Ascending aorta (tissue), 2 donors: ENCODE measurements at regions not wholly inside any gene's neighbourhood (a gene's known extent, or its start where the extent isn't known, plus 50 kb on each side); places are given as distances from the start of the nearest gene placed in this dataset.

ENCODE experiments used
- DNase-seq, 2 donors: peaks; one replicate each; pipeline ENCODE4 v3.0.0-alpha.2; 2019; ENCODE audit warnings: low spot score in 2 of 2
- H3K27ac ChIP-seq, 2 donors: fragments of 200-600 bp; sonication (generic); one replicate each; pipeline ENCODE4 v1.5.1; 2016 to 2017; ENCODE audit warnings: mild to moderate bottlenecking in 1 of 2
- H3K27me3 ChIP-seq: fragments of 200-600 bp; sonication (generic); one replicate; pipeline ENCODE4 v1.5.1; 2017
- H3K36me3 ChIP-seq, 2 donors: fragments of 200-600 bp; sonication (generic); one replicate each; pipeline ENCODE4 v1.5.1; 2016
- H3K4me1 ChIP-seq, 2 donors: fragments of 200-600 bp; sonication (generic); one replicate each; pipeline ENCODE4 v1.5.1; 2016 to 2017; ENCODE audit warnings: mild to moderate bottlenecking in 1 of 2
- H3K4me3 ChIP-seq, 2 donors: fragments of 200-600 bp; sonication (generic); one replicate each; pipeline ENCODE4 v1.5.1; 2016 to 2017; ENCODE audit warnings: mild to moderate bottlenecking in 1 of 2
- H3K9me3 ChIP-seq, 2 donors: fragments of 200-600 bp; sonication (generic); one replicate each; pipeline ENCODE4 v1.5.1; 2016
- intact Hi-C: fragments of 100-400 bp; cut with DNase I; formaldehyde crosslinking; loops from one replicate; pipeline ENCODE4 v1.15.1; 2023
- TF ChIP-seq, protein P1 (sequence below), 3 experiments: fragments of 200-600 bp in 2 of 3; fragments of 450-650 bp in 1 of 3; sonication (generic) in 2 of 3; IDR thresholded peaks; one replicate each; pipeline ENCODE4 v1.5.1; 2016 to 2019; ENCODE audit warnings: antibody characterized with exemption in 3 of 3, mild to moderate bottlenecking in 1 of 3, moderate library complexity in 1 of 3

DNA sequence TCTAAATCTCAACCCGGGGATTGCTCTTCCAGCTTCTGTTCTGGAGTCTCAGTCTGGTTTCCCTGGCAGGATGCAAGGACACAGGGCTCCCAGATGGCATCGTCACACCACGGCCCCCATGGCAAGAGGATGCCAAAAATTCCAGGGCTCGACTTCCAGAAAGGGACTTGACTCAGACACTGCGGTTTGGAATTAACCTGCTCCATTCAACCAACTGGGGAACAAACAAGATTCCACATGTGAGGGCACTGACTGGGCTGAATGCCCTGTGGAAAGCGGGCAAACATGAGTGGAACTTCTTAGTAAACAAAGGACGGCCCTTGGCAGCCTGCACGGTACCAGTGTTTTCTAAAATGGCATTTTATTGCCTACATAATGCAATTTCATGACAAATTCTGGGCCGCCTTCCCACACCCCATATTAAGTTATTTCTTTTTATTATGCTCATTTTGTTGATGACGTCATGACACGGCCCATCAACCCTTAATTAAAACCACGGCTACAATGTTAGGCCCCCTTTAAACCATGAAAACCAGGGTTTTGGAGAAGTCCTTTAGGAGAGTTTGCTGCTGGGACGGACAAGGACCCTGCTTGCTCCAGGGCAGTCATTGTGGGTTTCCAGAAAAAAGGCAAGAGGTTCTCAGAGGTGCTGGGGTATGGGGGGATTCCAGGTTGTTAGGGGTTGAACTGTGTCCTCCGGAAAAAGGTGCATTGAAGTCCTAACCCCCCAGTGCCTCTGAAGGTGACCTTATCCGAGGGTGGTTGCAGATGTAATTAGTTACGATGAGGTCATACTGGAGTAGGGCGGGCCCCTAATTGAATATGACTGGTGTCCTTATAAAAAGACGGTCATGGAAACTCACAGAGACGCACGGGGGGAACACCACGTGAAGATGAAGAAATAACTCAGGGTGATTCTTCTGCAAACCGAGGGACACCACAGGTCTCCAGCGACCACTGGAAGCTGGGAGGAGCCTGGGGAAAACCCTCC lies 205.6 kb downstream of the FOXL1 start:
- no peaks in the 10 kb centered on the region for H3K36me3 ChIP-seq
- TF ChIP-seq, protein P1, sequence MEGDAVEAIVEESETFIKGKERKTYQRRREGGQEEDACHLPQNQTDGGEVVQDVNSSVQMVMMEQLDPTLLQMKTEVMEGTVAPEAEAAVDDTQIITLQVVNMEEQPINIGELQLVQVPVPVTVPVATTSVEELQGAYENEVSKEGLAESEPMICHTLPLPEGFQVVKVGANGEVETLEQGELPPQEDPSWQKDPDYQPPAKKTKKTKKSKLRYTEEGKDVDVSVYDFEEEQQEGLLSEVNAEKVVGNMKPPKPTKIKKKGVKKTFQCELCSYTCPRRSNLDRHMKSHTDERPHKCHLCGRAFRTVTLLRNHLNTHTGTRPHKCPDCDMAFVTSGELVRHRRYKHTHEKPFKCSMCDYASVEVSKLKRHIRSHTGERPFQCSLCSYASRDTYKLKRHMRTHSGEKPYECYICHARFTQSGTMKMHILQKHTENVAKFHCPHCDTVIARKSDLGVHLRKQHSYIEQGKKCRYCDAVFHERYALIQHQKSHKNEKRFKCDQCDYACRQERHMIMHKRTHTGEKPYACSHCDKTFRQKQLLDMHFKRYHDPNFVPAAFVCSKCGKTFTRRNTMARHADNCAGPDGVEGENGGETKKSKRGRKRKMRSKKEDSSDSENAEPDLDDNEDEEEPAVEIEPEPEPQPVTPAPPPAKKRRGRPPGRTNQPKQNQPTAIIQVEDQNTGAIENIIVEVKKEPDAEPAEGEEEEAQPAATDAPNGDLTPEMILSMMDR (IDR thresholded peaks at IDR 0.05): no peak
- DNase-seq: peak in 1 of 2 donors; percentile 74
- H3K27ac ChIP-seq: no peak overlapping the region
- no peaks in the 10 kb centered on the region for H3K27me3 ChIP-seq
- no peaks in the 10 kb centered on the region for H3K9me3 ChIP-seq
- intact Hi-C loops: loop anchor here (5.0 kb wide), 1 partner anchor 53 kb away; no protein-coding TSS in a partner anchor
- H3K4me3 ChIP-seq: no peak overlapping the region
- no peaks in the 10 kb centered on the region for H3K4me1 ChIP-seq

DNA sequence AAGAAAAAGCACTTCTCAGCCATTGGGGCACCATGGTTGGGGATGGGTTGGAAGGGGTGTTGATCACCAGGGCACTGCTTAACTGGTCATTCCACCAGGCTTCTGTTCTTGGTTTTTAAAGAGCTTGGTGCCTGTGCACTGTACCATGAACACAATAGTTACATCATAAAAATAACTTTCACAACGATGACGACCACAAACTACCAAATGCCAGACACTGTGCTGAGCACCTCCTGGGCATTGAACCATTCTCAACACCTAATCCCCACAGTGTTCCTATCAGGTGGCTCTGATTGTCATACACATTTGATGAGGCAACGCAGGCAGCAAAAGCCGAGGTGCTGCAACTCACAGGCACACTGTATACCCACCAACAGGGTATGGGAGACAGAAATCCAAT lies 208.0 kb downstream of the FOXL1 start:
- no peak overlapping the region for H3K4me3 ChIP-seq
- intact Hi-C loops: no loop called here
- H3K27ac ChIP-seq: no peak overlapping the region
- no peaks in the 10 kb centered on the region for H3K4me1 ChIP-seq
- no peak for DNase-seq
- no peaks in the 10 kb centered on the region for H3K27me3 ChIP-seq
- no peaks in the 10 kb centered on the region for H3K36me3 ChIP-seq
- TF ChIP-seq, protein P1 (IDR thresholded peaks at IDR 0.05): no peak
- H3K9me3 ChIP-seq: no peaks in the 10 kb centered on the region

DNA sequence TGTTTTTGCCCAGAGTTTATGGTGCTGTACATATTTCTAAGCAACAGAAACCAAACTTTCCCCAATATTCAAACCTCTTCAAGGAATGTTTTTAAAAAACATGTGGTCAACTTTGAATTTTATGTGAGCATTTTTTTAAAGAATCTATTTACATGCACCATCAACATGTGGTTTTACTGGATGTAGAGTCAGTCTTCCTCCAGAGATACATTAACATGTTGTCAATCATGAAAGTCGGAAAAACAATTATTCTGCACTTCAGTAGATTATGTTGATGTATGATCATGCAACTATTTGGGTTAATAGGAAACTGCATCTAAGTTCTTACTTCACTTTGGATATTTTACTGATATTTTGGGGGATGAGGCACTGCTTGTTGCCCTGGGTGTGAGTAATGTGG lies 208.6 kb downstream of the FOXL1 start:
- Histone ChIP-seq H3K27ac (no peak overlapping the region), H3K4me3 (no peak overlapping the region), H3K27me3 (no peaks in the 10 kb centered on the region), H3K9me3 (no peaks in the 10 kb centered on the region), H3K4me1 (no peaks in the 10 kb centered on the region), H3K36me3 (no peaks in the 10 kb centered on the region)
- TF ChIP-seq, protein P1 (IDR thresholded peaks at IDR 0.05): no peak
- intact Hi-C loops: no loop called here
- no peak for DNase-seq

DNA sequence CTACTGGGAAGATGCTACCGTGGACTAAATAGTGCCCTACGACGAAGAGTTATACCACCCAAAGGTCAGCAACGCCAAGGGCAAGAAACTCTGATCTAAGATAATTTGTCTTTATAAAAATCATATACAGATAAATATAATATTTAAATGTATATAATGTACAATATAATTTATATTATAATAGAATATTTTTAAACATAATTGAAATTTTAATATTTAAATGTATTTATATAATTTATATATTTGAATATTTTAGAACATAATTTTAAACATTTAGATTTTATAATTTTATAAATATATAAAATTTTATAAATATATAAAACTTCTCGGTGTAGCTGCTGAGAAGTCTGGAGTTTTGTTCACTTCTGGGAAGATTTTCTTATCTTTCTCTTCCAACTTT lies 209.2 kb downstream of the FOXL1 start:
- TF ChIP-seq, protein P1 (IDR thresholded peaks at IDR 0.05): no peak
- Histone ChIP-seq H3K27ac (no peak overlapping the region), H3K36me3 (no peaks in the 10 kb centered on the region), H3K27me3 (no peaks in the 10 kb centered on the region), H3K9me3 (no peaks in the 10 kb centered on the region), H3K4me1 (no peaks in the 10 kb centered on the region), H3K4me3 (no peak overlapping the region)
- DNase-seq: no peak
- intact Hi-C loops: no loop called here

DNA sequence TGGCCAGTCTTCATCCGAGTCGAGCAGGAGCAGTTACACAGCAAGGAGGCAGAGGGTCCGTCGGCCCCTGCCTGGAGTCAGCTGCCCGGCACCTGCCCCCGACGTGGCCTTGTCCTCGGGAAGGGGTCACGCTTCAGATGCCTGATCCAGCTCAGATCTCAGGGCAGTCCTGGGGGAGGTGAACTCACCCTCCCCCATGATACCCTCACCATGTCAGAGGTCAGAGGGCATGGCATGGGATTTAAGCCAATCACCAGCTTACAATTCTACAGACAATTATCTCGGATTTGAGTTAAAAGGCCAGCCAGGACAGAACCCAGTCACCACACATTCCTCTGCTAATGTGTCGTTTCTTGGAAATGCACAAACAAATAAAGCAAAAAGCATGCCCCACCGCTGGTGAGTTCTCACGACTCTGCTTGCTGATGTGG lies 211.3 kb downstream of the FOXL1 start:
- no peaks in the 10 kb centered on the region for H3K36me3 ChIP-seq
- no peaks in the 10 kb centered on the region for H3K4me1 ChIP-seq
- H3K9me3 ChIP-seq: no peaks in the 10 kb centered on the region
- intact Hi-C loops: no loop called here
- TF ChIP-seq, protein P1 (IDR thresholded peaks at IDR 0.05): no peak
- no peaks in the 10 kb centered on the region for H3K27me3 ChIP-seq
- DNase-seq: no peak
- H3K4me3 ChIP-seq: no peak overlapping the region
- H3K27ac ChIP-seq: no peak overlapping the region
